ENCODE measurements at regions not wholly inside any gene's neighbourhood (a gene's known extent, or its start where the extent isn't known, plus 50 kb on each side); places are given as distances from the start of the nearest gene placed in this dataset.

- no peak overlapping the region for H3K4me3 ChIP-seq (ENCODE audit: low read depth, low read length)
- DNase-seq (ENCODE audit: low read depth): no peak
- TF ChIP-seq, protein P1, sequence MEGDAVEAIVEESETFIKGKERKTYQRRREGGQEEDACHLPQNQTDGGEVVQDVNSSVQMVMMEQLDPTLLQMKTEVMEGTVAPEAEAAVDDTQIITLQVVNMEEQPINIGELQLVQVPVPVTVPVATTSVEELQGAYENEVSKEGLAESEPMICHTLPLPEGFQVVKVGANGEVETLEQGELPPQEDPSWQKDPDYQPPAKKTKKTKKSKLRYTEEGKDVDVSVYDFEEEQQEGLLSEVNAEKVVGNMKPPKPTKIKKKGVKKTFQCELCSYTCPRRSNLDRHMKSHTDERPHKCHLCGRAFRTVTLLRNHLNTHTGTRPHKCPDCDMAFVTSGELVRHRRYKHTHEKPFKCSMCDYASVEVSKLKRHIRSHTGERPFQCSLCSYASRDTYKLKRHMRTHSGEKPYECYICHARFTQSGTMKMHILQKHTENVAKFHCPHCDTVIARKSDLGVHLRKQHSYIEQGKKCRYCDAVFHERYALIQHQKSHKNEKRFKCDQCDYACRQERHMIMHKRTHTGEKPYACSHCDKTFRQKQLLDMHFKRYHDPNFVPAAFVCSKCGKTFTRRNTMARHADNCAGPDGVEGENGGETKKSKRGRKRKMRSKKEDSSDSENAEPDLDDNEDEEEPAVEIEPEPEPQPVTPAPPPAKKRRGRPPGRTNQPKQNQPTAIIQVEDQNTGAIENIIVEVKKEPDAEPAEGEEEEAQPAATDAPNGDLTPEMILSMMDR (IDR thresholded peaks at IDR 0.05; ENCODE audit: control insufficient read depth, extremely low read depth, insufficient read depth): no peak
Observed at GRCh38 chr9:25570802-25571201, 107.4 kb downstream of the TUSC1 start.

DNA sequence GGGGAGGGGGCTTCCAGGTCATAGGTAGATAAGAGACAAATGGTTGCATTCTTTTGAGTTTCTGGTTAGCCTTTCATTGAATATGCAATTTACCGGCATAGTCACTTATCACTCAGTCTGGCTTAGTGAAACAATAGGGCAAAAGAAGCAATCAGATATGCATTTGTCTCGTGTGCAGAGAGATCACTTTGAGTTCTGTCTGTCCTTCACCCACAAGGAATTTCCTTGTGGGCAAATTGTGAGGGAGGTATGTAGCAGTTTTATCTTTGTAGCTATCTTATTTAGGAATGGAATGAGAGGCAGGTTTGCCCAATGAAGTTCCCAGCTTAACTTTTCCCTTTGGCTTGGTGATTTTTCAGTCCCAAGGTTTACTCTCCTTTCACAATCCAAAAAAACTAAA, 116.1 kb downstream of the TUSC1 start:
- DNase-seq (ENCODE audit: low read depth): no peak
- TF ChIP-seq, protein P1 (IDR thresholded peaks at IDR 0.05; ENCODE audit: control insufficient read depth, extremely low read depth, insufficient read depth): no peak
- H3K4me3 ChIP-seq (ENCODE audit: low read depth, low read length): no peak overlapping the region

DNA sequence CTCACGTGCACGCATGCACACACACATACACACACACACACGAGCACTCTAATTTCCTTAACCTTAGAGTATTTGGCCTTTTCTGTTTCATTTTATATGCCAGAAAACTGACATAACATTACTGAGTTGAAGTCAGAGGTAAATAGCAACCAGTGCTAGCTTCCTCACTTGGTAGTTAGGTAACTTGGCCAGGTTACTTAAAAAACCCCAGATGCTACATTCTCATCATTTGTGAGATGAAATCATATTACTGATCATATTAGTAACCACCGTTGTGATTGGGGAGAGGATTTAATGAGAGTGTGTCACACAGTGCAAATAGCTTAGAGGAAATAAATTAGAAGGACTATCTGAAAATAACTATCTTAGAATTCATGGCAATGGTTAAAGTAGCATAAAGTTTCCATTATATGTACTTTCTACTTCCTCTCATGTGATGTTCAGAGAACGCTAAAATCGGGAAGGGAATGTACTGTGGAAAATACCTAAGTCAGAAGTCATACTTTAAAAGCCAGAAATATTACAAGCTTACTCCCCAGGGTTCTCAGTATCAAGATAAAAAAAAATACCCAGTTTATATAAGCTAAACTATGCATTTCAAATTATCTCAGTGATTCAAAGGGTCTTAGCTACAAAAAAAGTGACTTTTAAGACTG, 120.5 kb downstream of the TUSC1 start:
- no peak for DNase-seq (ENCODE audit: low read depth)
- TF ChIP-seq, protein P1 (IDR thresholded peaks at IDR 0.05; ENCODE audit: control insufficient read depth, extremely low read depth, insufficient read depth): no peak
- H3K4me3 ChIP-seq (ENCODE audit: low read depth, low read length): no peak overlapping the region

GRCh38 chr9:25556540-25556939, 121.7 kb downstream of the TUSC1 start:
- TF ChIP-seq, protein P1 (IDR thresholded peaks at IDR 0.05; ENCODE audit: control insufficient read depth, extremely low read depth, insufficient read depth): no peak

DNA sequence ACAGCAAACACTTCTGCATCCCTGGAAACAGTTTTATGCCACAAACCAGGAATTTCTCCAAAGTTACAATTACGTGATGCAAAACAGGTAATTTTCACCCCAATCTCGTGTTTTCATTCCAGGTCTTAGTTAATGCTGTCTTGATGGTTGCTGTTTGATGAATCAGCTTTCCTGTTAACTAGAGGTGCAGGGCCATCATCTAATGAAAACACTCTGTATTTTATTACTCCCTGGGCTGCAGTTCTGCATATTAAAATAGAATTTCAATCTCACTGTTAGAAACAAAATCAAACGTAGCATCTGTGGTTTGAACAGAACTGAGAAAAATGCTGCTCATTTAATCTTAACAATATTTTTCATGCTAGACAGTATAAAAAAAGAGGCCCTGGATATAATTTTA, 129.4 kb downstream of the TUSC1 start:
- H3K4me3 ChIP-seq (ENCODE audit: low read depth, low read length): no peak overlapping the region
- TF ChIP-seq, protein P1 (IDR thresholded peaks at IDR 0.05; ENCODE audit: control insufficient read depth, extremely low read depth, insufficient read depth): no peak

More at GRCh38 chr9:25556540-25556939, 121.7 kb downstream of the TUSC1 start:
- no peak overlapping the region for H3K4me3 ChIP-seq (ENCODE audit: low read depth, low read length)
- DNase-seq (ENCODE audit: low read depth): no peak

GRCh38 chr9:25543806-25544205, 134.4 kb downstream of the TUSC1 start:
- no peak overlapping the region for H3K4me3 ChIP-seq (ENCODE audit: low read depth, low read length)
- no peak for DNase-seq (ENCODE audit: low read depth)
- TF ChIP-seq, protein P1 (IDR thresholded peaks at IDR 0.05; ENCODE audit: control insufficient read depth, extremely low read depth, insufficient read depth): no peak

More for the DNA sequence above, 129.4 kb downstream of the TUSC1 start:
- DNase-seq (ENCODE audit: low read depth): no peak

DNA sequence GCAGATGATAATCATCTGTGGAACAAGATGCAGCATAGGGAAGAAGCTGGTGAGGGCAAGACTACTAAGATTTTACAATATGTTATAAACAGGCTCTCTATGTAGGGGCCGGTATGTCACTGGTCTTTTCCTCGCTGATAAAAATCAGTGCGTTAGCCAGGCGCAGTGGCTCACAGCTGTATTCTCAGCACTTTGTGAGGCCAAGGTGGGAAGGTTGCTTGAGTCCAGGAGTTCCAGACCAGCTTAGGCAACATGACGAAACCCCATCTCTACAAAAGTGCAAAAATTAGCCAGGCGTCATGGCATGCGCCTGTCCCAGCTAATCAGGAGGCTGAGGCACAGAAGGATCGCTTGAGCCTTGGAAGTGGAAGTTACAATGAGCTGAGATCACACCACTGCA, 135.9 kb downstream of the TUSC1 start:
- DNase-seq (ENCODE audit: low read depth): no peak
- no peak overlapping the region for H3K4me3 ChIP-seq (ENCODE audit: low read depth, low read length)
- TF ChIP-seq, protein P1 (IDR thresholded peaks at IDR 0.05; ENCODE audit: control insufficient read depth, extremely low read depth, insufficient read depth): no peak

Measured in LNCaP clone FGC (cell line).